ENCODE measurements at regions not wholly inside any gene's neighbourhood (a gene's known extent, or its start where the extent isn't known, plus 50 kb on each side); places are given as distances from the start of the nearest gene placed in this dataset.

- no peaks in the 10 kb centered on the region for H3K9me3 ChIP-seq (ENCODE audit: control insufficient read depth, low read length)
- no peak for ATAC-seq (ENCODE audit: low FRiP score)
- H3K27ac ChIP-seq (ENCODE audit: low read depth in 1 of 2, low read length in 2 of 2) = no peak overlapping the region
- intact Hi-C loops (cut with DNase I) = no loop called here
- H3K27me3 ChIP-seq (ENCODE audit: control insufficient read depth in 1 of 2, insufficient read depth in 2 of 2, low read length in 1 of 2) = no peaks in the 10 kb centered on the region
- no peak for DNase-seq
- H3K4me1 ChIP-seq (ENCODE audit: control insufficient read depth in 1 of 2, insufficient read depth in 2 of 2, low read length in 2 of 2) = peaks cover 0 to 3% of the 10 kb centered on the region in 2 donors
- no peak overlapping the region for H3K4me3 ChIP-seq (ENCODE audit: low read length in 2 of 2)
- no peaks in the 10 kb centered on the region for H3K36me3 ChIP-seq (ENCODE audit: control insufficient read depth in 1 of 2, insufficient read depth in 2 of 2, low read length in 1 of 2)
These were observed 259.1 kb upstream of the CEP162 start for GRCh38 chr6:84486526-84486925.

GRCh38 chr6:84469144-84469543, 241.7 kb upstream of the CEP162 start:
- 97 to 100% methylated on average over 1 of the region's 1 CpG for WGBS, 2 donors
- Histone ChIP-seq H3K4me3 (ENCODE audit: low read length in 2 of 2) (no peak overlapping the region), H3K4me1 (ENCODE audit: control insufficient read depth in 1 of 2, insufficient read depth in 2 of 2, low read length in 2 of 2) (no peaks in the 10 kb centered on the region), H3K27ac (ENCODE audit: low read depth in 1 of 2, low read length in 2 of 2) (no peak overlapping the region), H3K9me3 (ENCODE audit: control insufficient read depth, low read length) (no peaks in the 10 kb centered on the region), H3K36me3 (ENCODE audit: control insufficient read depth in 1 of 2, insufficient read depth in 2 of 2, low read length in 1 of 2) (no peaks in the 10 kb centered on the region), H3K27me3 (ENCODE audit: control insufficient read depth in 1 of 2, insufficient read depth in 2 of 2, low read length in 1 of 2) (no peaks in the 10 kb centered on the region)
- ATAC-seq (ENCODE audit: low FRiP score) (no peak), DNase-seq (no peak)
- intact Hi-C loops (cut with DNase I) = loop anchor here in 1 of 2 donors (5.0 kb wide), 1 partner anchor 43 kb away; no protein-coding TSS in a partner anchor

DNA sequence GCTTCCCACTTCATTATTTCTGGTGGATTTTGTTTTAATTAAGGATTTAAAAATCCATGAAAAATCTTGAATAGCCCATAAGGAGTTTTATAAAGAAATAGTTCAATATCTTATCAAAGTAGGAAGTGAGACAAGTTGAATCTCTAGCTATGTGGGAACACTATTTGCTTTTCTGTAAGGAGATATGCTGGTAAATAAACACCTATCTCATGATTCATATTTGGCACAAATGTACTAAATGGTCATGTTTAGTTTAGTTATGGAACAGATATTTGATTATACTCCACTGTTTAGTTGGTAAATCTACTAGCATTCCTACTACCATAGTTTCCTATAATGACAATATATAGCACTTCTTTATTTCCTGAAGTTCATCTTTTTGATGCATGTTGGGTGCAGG, 239.9 kb upstream of the CEP162 start:
- H3K36me3 ChIP-seq (ENCODE audit: control insufficient read depth in 1 of 2, insufficient read depth in 2 of 2, low read length in 1 of 2) = no peaks in the 10 kb centered on the region
- DNase-seq = no peak
- intact Hi-C loops (cut with DNase I) = loop anchor here in 1 of 2 donors (5.0 kb wide), 1 partner anchor 45 kb away; no protein-coding TSS in a partner anchor
- H3K4me1 ChIP-seq (ENCODE audit: control insufficient read depth in 1 of 2, insufficient read depth in 2 of 2, low read length in 2 of 2) = no peaks in the 10 kb centered on the region
- H3K27ac ChIP-seq (ENCODE audit: low read depth in 1 of 2, low read length in 2 of 2) = no peak overlapping the region
- ATAC-seq (ENCODE audit: low FRiP score) = no peak
- no peak overlapping the region for H3K4me3 ChIP-seq (ENCODE audit: low read length in 2 of 2)
- H3K27me3 ChIP-seq (ENCODE audit: control insufficient read depth in 1 of 2, insufficient read depth in 2 of 2, low read length in 1 of 2) = no peaks in the 10 kb centered on the region
- no peaks in the 10 kb centered on the region for H3K9me3 ChIP-seq (ENCODE audit: control insufficient read depth, low read length)

- H3K27ac ChIP-seq (ENCODE audit: low read depth in 1 of 2, low read length in 2 of 2) = no peak overlapping the region
- no peaks in the 10 kb centered on the region for H3K9me3 ChIP-seq (ENCODE audit: control insufficient read depth, low read length)
- 1 to 4% methylated on average over 4 of the region's 4 CpGs for WGBS, 2 donors
- no peaks in the 10 kb centered on the region for H3K27me3 ChIP-seq (ENCODE audit: control insufficient read depth in 1 of 2, insufficient read depth in 2 of 2, low read length in 1 of 2)
- H3K36me3 ChIP-seq (ENCODE audit: control insufficient read depth in 1 of 2, insufficient read depth in 2 of 2, low read length in 1 of 2) = no peaks in the 10 kb centered on the region
- H3K4me1 ChIP-seq (ENCODE audit: control insufficient read depth in 1 of 2, insufficient read depth in 2 of 2, low read length in 2 of 2) = peaks cover 2 to 3% of the 10 kb centered on the region in 2 donors
- intact Hi-C loops (cut with DNase I) = loop anchor here in 1 of 2 donors (5.0 kb wide), 1 partner anchor 46 kb away; no protein-coding TSS in a partner anchor
- no peak overlapping the region for H3K4me3 ChIP-seq (ENCODE audit: low read length in 2 of 2)
- peak in 1 of 2 donors; percentile 55 for DNase-seq
- ATAC-seq (ENCODE audit: low FRiP score) = no peak
These were observed 239.1 kb upstream of the CEP162 start for GRCh38 chr6:84466511-84466910.

GRCh38 chr6:84464471-84464870, 237.0 kb upstream of the CEP162 start:
- Histone ChIP-seq H3K4me1 (ENCODE audit: control insufficient read depth in 1 of 2, insufficient read depth in 2 of 2, low read length in 2 of 2) (peaks cover 2 to 3% of the 10 kb centered on the region in 2 donors), H3K27me3 (ENCODE audit: control insufficient read depth in 1 of 2, insufficient read depth in 2 of 2, low read length in 1 of 2) (no peaks in the 10 kb centered on the region)
- no peak for ATAC-seq (ENCODE audit: low FRiP score)

GRCh38 chr6:84462698-84463097, 235.3 kb upstream of the CEP162 start:
- H3K9me3 ChIP-seq (ENCODE audit: control insufficient read depth, low read length) = no peaks in the 10 kb centered on the region
- H3K27ac ChIP-seq (ENCODE audit: low read depth in 1 of 2, low read length in 2 of 2) = no peak overlapping the region
- WGBS, 2 donors = 0 to 4% methylated on average over 1 of the region's 1 CpG
- intact Hi-C loops (cut with DNase I) = no loop called here
- H3K4me1 ChIP-seq (ENCODE audit: control insufficient read depth in 1 of 2, insufficient read depth in 2 of 2, low read length in 2 of 2) = peaks cover 2 to 3% of the 10 kb centered on the region in 2 donors
- DNase-seq (no peak), ATAC-seq (ENCODE audit: low FRiP score) (no peak)
- H3K36me3 ChIP-seq (ENCODE audit: control insufficient read depth in 1 of 2, insufficient read depth in 2 of 2, low read length in 1 of 2) = no peaks in the 10 kb centered on the region
- no peaks in the 10 kb centered on the region for H3K27me3 ChIP-seq (ENCODE audit: control insufficient read depth in 1 of 2, insufficient read depth in 2 of 2, low read length in 1 of 2)
- H3K4me3 ChIP-seq (ENCODE audit: low read length in 2 of 2) = no peak overlapping the region

More at GRCh38 chr6:84464471-84464870, 237.0 kb upstream of the CEP162 start:
- WGBS, 2 donors = 86 to 92% methylated on average over 2 of the region's 2 CpGs
- no peak overlapping the region for H3K4me3 ChIP-seq (ENCODE audit: low read length in 2 of 2)
- no peaks in the 10 kb centered on the region for H3K9me3 ChIP-seq (ENCODE audit: control insufficient read depth, low read length)
- H3K27ac ChIP-seq (ENCODE audit: low read depth in 1 of 2, low read length in 2 of 2) = no peak overlapping the region
- no peaks in the 10 kb centered on the region for H3K36me3 ChIP-seq (ENCODE audit: control insufficient read depth in 1 of 2, insufficient read depth in 2 of 2, low read length in 1 of 2)
- intact Hi-C loops (cut with DNase I) = no loop called here
- no peak for DNase-seq

DNA sequence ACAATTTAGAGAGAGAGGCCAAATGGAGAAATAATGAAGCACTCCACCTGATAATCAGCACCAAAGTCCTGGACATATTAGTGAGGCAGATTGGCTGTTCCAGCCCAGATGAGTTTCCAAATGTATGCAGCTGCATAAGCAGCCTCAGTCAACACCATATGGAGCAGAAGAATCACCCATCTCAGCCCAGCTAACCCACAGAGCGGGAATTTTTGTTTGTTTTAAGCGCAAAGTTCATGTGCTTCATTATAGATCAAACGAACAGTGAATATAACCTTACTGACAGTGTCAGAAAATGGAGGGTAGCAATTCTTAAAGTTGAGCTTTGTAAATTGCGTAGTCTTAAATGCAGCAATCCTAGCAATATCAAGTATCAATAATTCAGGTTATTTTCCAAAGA, 234.0 kb upstream of the CEP162 start:
- Histone ChIP-seq H3K9me3 (ENCODE audit: control insufficient read depth, low read length) (no peaks in the 10 kb centered on the region), H3K27me3 (ENCODE audit: control insufficient read depth in 1 of 2, insufficient read depth in 2 of 2, low read length in 1 of 2) (no peaks in the 10 kb centered on the region), H3K27ac (ENCODE audit: low read depth in 1 of 2, low read length in 2 of 2) (no peak overlapping the region), H3K36me3 (ENCODE audit: control insufficient read depth in 1 of 2, insufficient read depth in 2 of 2, low read length in 1 of 2) (no peaks in the 10 kb centered on the region), H3K4me1 (ENCODE audit: control insufficient read depth in 1 of 2, insufficient read depth in 2 of 2, low read length in 2 of 2) (peaks cover 2 to 3% of the 10 kb centered on the region in 2 donors), H3K4me3 (ENCODE audit: low read length in 2 of 2) (no peak overlapping the region)
- 93 to 96% methylated on average over 4 of the region's 4 CpGs for WGBS, 2 donors
- ATAC-seq (ENCODE audit: low FRiP score) (no peak), DNase-seq (no peak)
- intact Hi-C loops (cut with DNase I) = no loop called here

- ATAC-seq (ENCODE audit: low FRiP score) (no peak), DNase-seq (no peak)
- H3K4me1 ChIP-seq (ENCODE audit: control insufficient read depth in 1 of 2, insufficient read depth in 2 of 2, low read length in 2 of 2) = peaks cover 2 to 3% of the 10 kb centered on the region in 2 donors
- intact Hi-C loops (cut with DNase I) = no loop called here
- no peak overlapping the region for H3K4me3 ChIP-seq (ENCODE audit: low read length in 2 of 2)
- H3K27ac ChIP-seq (ENCODE audit: low read depth in 1 of 2, low read length in 2 of 2) = no peak overlapping the region
- no peaks in the 10 kb centered on the region for H3K27me3 ChIP-seq (ENCODE audit: control insufficient read depth in 1 of 2, insufficient read depth in 2 of 2, low read length in 1 of 2)
- no peaks in the 10 kb centered on the region for H3K9me3 ChIP-seq (ENCODE audit: control insufficient read depth, low read length)
- H3K36me3 ChIP-seq (ENCODE audit: control insufficient read depth in 1 of 2, insufficient read depth in 2 of 2, low read length in 1 of 2) = no peaks in the 10 kb centered on the region
These were observed 233.0 kb upstream of the CEP162 start for GRCh38 chr6:84460491-84460890.

- no peaks in the 10 kb centered on the region for H3K27me3 ChIP-seq (ENCODE audit: control insufficient read depth in 1 of 2, insufficient read depth in 2 of 2, low read length in 1 of 2)
- peaks cover 1% of the 10 kb centered on the region for H3K9me3 ChIP-seq (ENCODE audit: control insufficient read depth, low read length)
- no peak for ATAC-seq (ENCODE audit: low FRiP score)
- 85 to 90% methylated on average over 3 of the region's 3 CpGs for WGBS, 2 donors
- intact Hi-C loops (cut with DNase I) = no loop called here
- H3K4me1 ChIP-seq (ENCODE audit: control insufficient read depth in 1 of 2, insufficient read depth in 2 of 2, low read length in 2 of 2) = peaks cover 2 to 3% of the 10 kb centered on the region in 2 donors
- no peak overlapping the region for H3K4me3 ChIP-seq (ENCODE audit: low read length in 2 of 2)
- H3K27ac ChIP-seq (ENCODE audit: low read depth in 1 of 2, low read length in 2 of 2) = no peak overlapping the region
- no peak for DNase-seq
- H3K36me3 ChIP-seq (ENCODE audit: control insufficient read depth in 1 of 2, insufficient read depth in 2 of 2, low read length in 1 of 2) = no peaks in the 10 kb centered on the region
These were observed 232.0 kb upstream of the CEP162 start for GRCh38 chr6:84459401-84459800.

Data from aorta (tissue), 5 donors.